ENCODE measurements at regions not wholly inside any gene's neighbourhood (a gene's known extent, or its start where the extent isn't known, plus 50 kb on each side); places are given as distances from the start of the nearest gene placed in this dataset.
"Not testable (repeated sequence)": the region's sequence is repeated elsewhere in the genome, so short reads cannot be mapped to it uniquely, and the experiment has no call there.

- DNase-seq (no peak), ATAC-seq (no peak)
These were observed 397.6 kb downstream of the GBE1 start for GRCh38 chr3:81363816-81364215.

- ATAC-seq (no peak), DNase-seq (no peak)
These were observed 407.3 kb downstream of the GBE1 start for GRCh38 chr3:81354119-81354518.

GRCh38 chr3:81352867-81353266 is 408.6 kb downstream of the GBE1 start:
- DNase-seq, result no peak
- ATAC-seq, result no peak

- no peak for DNase-seq
- ATAC-seq, result no peak
These were observed 411.6 kb downstream of the GBE1 start for GRCh38 chr3:81349816-81350340.

GRCh38 chr3:81339040-81339845 is 422.2 kb downstream of the GBE1 start:
- no peak for ATAC-seq
- no peak for DNase-seq

- DNase-seq (no peak), ATAC-seq (no peak)
These were observed 425.0 kb downstream of the GBE1 start for GRCh38 chr3:81336470-81336869.

GRCh38 chr3:81329835-81330234 is 431.6 kb downstream of the GBE1 start:
- DNase-seq, ATAC-seq: not testable (repeated sequence)

GRCh38 chr3:81326245-81326644 is 435.2 kb downstream of the GBE1 start:
- DNase-seq (no peak), ATAC-seq (no peak)

GRCh38 chr3:81320862-81321261 is 440.6 kb downstream of the GBE1 start:
- ATAC-seq, result no peak
- no peak for DNase-seq

- DNase-seq (no peak), ATAC-seq (no peak)
These were observed 446.4 kb downstream of the GBE1 start for GRCh38 chr3:81315030-81315429.

GRCh38 chr3:81311321-81311720 is 450.1 kb downstream of the GBE1 start:
- no peak for DNase-seq
- no peak for ATAC-seq

- DNase-seq, result no peak
- no peak for ATAC-seq
These were observed 453.1 kb downstream of the GBE1 start for GRCh38 chr3:81308306-81308705.

GRCh38 chr3:81307221-81307620 is 454.2 kb downstream of the GBE1 start:
- ATAC-seq, result no peak
- DNase-seq, result no peak

GRCh38 chr3:81303321-81303720 is 458.1 kb downstream of the GBE1 start:
- no peak for ATAC-seq
- no peak for DNase-seq

GRCh38 chr3:81302045-81302444 is 459.4 kb downstream of the GBE1 start:
- ATAC-seq, result no peak
- DNase-seq, result peak; percentile 12

- DNase-seq (no peak), ATAC-seq (no peak)
These were observed 460.2 kb downstream of the GBE1 start for GRCh38 chr3:81301230-81301629.

- no peak for ATAC-seq
- no peak for DNase-seq
These were observed 461.0 kb downstream of the GBE1 start for GRCh38 chr3:81300324-81300927.

- ATAC-seq (no peak), DNase-seq (no peak)
These were observed 462.0 kb downstream of the GBE1 start for GRCh38 chr3:81299481-81299880.

- no peak for DNase-seq
- no peak for ATAC-seq
These were observed 465.4 kb downstream of the GBE1 start for GRCh38 chr3:81295906-81296577.

- no peak for DNase-seq
- ATAC-seq, result no peak
These were observed 468.3 kb downstream of the GBE1 start for GRCh38 chr3:81293156-81293555.

GRCh38 chr3:81291586-81291985 is 469.9 kb downstream of the GBE1 start:
- DNase-seq, result no peak
- ATAC-seq, result no peak

- ATAC-seq (no peak), DNase-seq (no peak)
These were observed 471.8 kb downstream of the GBE1 start for GRCh38 chr3:81289676-81290075.
